Natural killer cell (primary cell): ENCODE measurements at regions not wholly inside any gene's neighbourhood (a gene's known extent, or its start where the extent isn't known, plus 50 kb on each side); places are given as distances from the start of the nearest gene placed in this dataset.
"Not testable (repeated sequence)": the region's sequence is repeated elsewhere in the genome, so short reads cannot be mapped to it uniquely, and the experiment has no call there.

Experiments
- ATAC-seq, 3 donors: fragments of 150-1000 bp in 2 of 3; fragments of 200-7000 bp in 1 of 3; cut with Tn5 transposase; 1 replicate in 1 of 3; 2 replicates in 2 of 3; pipeline ENCODE4 v1.10.0; 2021; ENCODE audit warnings: mild to moderate bottlenecking in 2 of 3, moderate library complexity in 2 of 3
- DNase-seq, 2 donors: peaks; one replicate each; pipeline versions ENCODE4 v3.0.0 to v3.0.0-alpha.2; 2013 to 2021; ENCODE audit warnings: mixed read lengths in 1 of 2
- H3K27ac ChIP-seq: one replicate; pipeline ENCODE4 v1.5.1; 2013; ENCODE audit warnings: mild to moderate bottlenecking, low read length
- H3K27me3 ChIP-seq: one replicate; pipeline ENCODE4 v1.6.1; 2013; ENCODE audit warnings: low read length; ENCODE audit not compliant: control insufficient read depth, insufficient read depth
- H3K36me3 ChIP-seq: one replicate; pipeline ENCODE4 v1.6.1; 2013; ENCODE audit warnings: low read length; ENCODE audit not compliant: control insufficient read depth, insufficient read depth
- H3K4me1 ChIP-seq: one replicate; pipeline ENCODE4 v1.6.1; 2013; ENCODE audit warnings: low read length; ENCODE audit not compliant: control insufficient read depth, insufficient read depth
- H3K4me3 ChIP-seq: one replicate; pipeline ENCODE4 v1.5.1; 2013; ENCODE audit warnings: low read length
- H3K9me3 ChIP-seq: one replicate; pipeline ENCODE4 v1.6.1; 2013; ENCODE audit warnings: low read length; ENCODE audit not compliant: control insufficient read depth, insufficient read depth
- H3K27ac Mint-ChIP-seq, 2 donors: one replicate each; pipeline ENCODE4 v1.8.0; 2022; ENCODE audit warnings: mild to moderate bottlenecking in 2 of 2, mixed read lengths in 2 of 2, moderate library complexity in 1 of 2
- H3K27me3 Mint-ChIP-seq, 2 donors: one replicate each; pipeline ENCODE4 v1.8.0; 2022; ENCODE audit warnings: low read depth in 2 of 2, mixed read lengths in 2 of 2
- H3K36me3 Mint-ChIP-seq: one replicate; pipeline ENCODE4 v1.8.0; 2022; ENCODE audit warnings: mixed read lengths
- H3K4me1 Mint-ChIP-seq, 2 donors: one replicate each; pipeline ENCODE4 v1.8.0; 2022; ENCODE audit warnings: mixed read lengths in 2 of 2
- H3K4me3 Mint-ChIP-seq: one replicate; pipeline ENCODE4 v1.8.0; 2022; ENCODE audit warnings: mild to moderate bottlenecking, moderate library complexity, mixed read lengths
- H3K9me3 Mint-ChIP-seq, 2 donors: one replicate each; pipeline ENCODE4 v1.8.0; 2022; ENCODE audit warnings: mixed read lengths in 2 of 2
- CTCF ChIP-seq: fragments of 200-600 bp; IDR thresholded peaks from one replicate; pipeline ENCODE4 v1.8.0; 2022; ENCODE audit warnings: antibody characterized with exemption
- WGBS: methylation state at CpG from one replicate; pipeline ENCODE4 v1.1.7; 2013; ENCODE audit warnings: missing lambda C conversion rate; ENCODE audit not compliant: insufficient coverage; 5-methylcytosine and 5-hydroxymethylcytosine counted together
- intact Hi-C: fragments of 100-400 bp; cut with micrococcal nuclease; formaldehyde crosslinking; loops from one replicate; pipeline ENCODE4 v1.14.2; 2022

DNA sequence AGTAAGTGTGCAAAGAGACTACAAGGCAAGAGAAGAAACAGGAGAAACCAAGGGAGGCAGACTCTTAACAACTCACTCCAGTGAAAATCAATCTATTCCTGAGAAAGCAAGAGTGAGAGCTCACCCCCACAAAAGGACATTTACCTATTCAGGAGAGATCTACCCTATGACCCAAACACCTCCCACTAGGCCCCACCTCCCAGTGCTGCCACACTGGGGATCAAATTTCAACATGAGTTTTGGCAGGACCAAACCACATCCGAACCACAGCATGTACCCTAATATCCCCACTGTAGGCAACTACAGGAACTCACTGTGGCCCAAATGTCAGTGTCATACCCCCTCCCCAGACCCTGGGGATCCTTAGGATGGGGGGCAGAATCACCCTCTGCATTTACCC is 526.2 kb upstream of the B3GAT1 start:
- DNase-seq, result no peak
- no peaks in the 10 kb centered on the region for H3K36me3 Mint-ChIP-seq
- no peak for ATAC-seq
- Histone ChIP-seq H3K9me3 (no peaks in the 10 kb centered on the region), H3K4me3 (no peak overlapping the region), H3K36me3 (no peaks in the 10 kb centered on the region), H3K27ac (no peak overlapping the region), H3K4me1 (no peaks in the 10 kb centered on the region), H3K27me3 (no peaks in the 10 kb centered on the region)
- no peak overlapping the region for H3K4me3 Mint-ChIP-seq
- no peaks in the 10 kb centered on the region for H3K4me1 Mint-ChIP-seq
- intact Hi-C loops, result no loop called here
- H3K9me3 Mint-ChIP-seq, result no peaks in the 10 kb centered on the region
- H3K27ac Mint-ChIP-seq, result no peak overlapping the region
- H3K27me3 Mint-ChIP-seq, result no peaks in the 10 kb centered on the region
- no peak for TF ChIP-seq CTCF
- WGBS, result 100% methylated on average over 1 of the region's 1 CpG

- H3K9me3 Mint-ChIP-seq, ATAC-seq, H3K27me3 Mint-ChIP-seq, H3K4me3 Mint-ChIP-seq, H3K27me3 ChIP-seq, H3K27ac ChIP-seq, H3K4me1 Mint-ChIP-seq, H3K27ac Mint-ChIP-seq, H3K4me1 ChIP-seq, intact Hi-C loops, H3K36me3 Mint-ChIP-seq, H3K9me3 ChIP-seq, DNase-seq, H3K4me3 ChIP-seq, H3K36me3 ChIP-seq: not testable (repeated sequence)
- WGBS, result 84% methylated on average over 14 of the region's 14 CpGs
Observed at GRCh38 chr11:134937193-134937592, 525.2 kb upstream of the B3GAT1 start.

GRCh38 chr11:134932761-134933160 is 520.7 kb upstream of the B3GAT1 start:
- no peaks in the 10 kb centered on the region for H3K36me3 Mint-ChIP-seq
- no peak for ATAC-seq
- WGBS, result 77% methylated on average over 3 of the region's 3 CpGs
- H3K27ac Mint-ChIP-seq, result no peak overlapping the region
- TF ChIP-seq CTCF, result no peak
- H3K9me3 ChIP-seq, result no peaks in the 10 kb centered on the region
- H3K36me3 ChIP-seq, result no peaks in the 10 kb centered on the region
- no peaks in the 10 kb centered on the region for H3K4me1 ChIP-seq
- no peak for DNase-seq
- H3K4me3 Mint-ChIP-seq, result no peak overlapping the region
- intact Hi-C loops, result no loop called here
- no peaks in the 10 kb centered on the region for H3K4me1 Mint-ChIP-seq
- peaks cover 0 to under 1% of the 10 kb centered on the region in 2 donors for H3K9me3 Mint-ChIP-seq
- H3K27me3 ChIP-seq, result no peaks in the 10 kb centered on the region
- H3K4me3 ChIP-seq, result no peak overlapping the region
- H3K27ac ChIP-seq, result no peak overlapping the region
- peaks cover 0 to 4% of the 10 kb centered on the region in 2 donors for H3K27me3 Mint-ChIP-seq

- H3K4me1 ChIP-seq, result no peaks in the 10 kb centered on the region
- 91% methylated on average over 3 of the region's 3 CpGs for WGBS
- ATAC-seq, result peak in 1 of 3 donors; percentile 30
- H3K27me3 Mint-ChIP-seq, result peaks cover 4 to 5% of the 10 kb centered on the region in 2 donors
- no peak overlapping the region for H3K4me3 ChIP-seq
- peaks cover 0 to 6% of the 10 kb centered on the region in 2 donors for H3K9me3 Mint-ChIP-seq
- H3K36me3 Mint-ChIP-seq, result no peaks in the 10 kb centered on the region
- intact Hi-C loops, result no loop called here
- no peaks in the 10 kb centered on the region for H3K36me3 ChIP-seq
- H3K9me3 ChIP-seq, result no peaks in the 10 kb centered on the region
- no peak overlapping the region for H3K27ac Mint-ChIP-seq
- no peak for DNase-seq
- H3K27me3 ChIP-seq, result no peaks in the 10 kb centered on the region
- no peak overlapping the region for H3K27ac ChIP-seq
- no peak for TF ChIP-seq CTCF
- H3K4me3 Mint-ChIP-seq, result no peak overlapping the region
- no peaks in the 10 kb centered on the region for H3K4me1 Mint-ChIP-seq
Observed at GRCh38 chr11:134925432-134925831, 513.4 kb upstream of the B3GAT1 start.
